HG02759 (cell line): ENCODE measurements at regions not wholly inside any gene's neighbourhood (a gene's known extent, or its start where the extent isn't known, plus 50 kb on each side); places are given as distances from the start of the nearest gene placed in this dataset.

Source experiments
- ATAC-seq: cut with Tn5 transposase; IDR thresholded peaks from one replicate; pipeline ENCODE4 v1.9.1; 2021; ENCODE audit warnings: mild to moderate bottlenecking, moderate library complexity; ENCODE audit not compliant: unreplicated experiment

DNA sequence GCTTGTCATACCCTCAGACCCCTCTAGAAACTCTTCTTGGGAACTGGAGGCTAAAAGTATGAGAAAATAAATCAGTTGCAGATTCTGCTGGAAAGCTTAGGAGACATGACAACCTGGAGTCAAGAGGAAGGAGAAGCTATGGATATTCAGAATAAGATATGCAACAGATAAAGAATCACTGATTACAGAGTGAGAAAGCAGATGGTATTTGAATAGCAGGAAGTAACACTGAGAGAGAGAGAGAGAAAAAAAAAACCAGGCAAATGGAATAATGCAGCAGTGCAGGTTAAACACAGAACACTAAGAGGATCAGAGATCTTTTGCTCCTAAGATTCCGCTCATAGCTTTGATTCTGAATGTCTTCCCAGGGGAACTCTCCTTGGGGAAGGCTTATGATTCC, 1284.1 kb upstream of the NXPH2 start:
- ATAC-seq: no peak

DNA sequence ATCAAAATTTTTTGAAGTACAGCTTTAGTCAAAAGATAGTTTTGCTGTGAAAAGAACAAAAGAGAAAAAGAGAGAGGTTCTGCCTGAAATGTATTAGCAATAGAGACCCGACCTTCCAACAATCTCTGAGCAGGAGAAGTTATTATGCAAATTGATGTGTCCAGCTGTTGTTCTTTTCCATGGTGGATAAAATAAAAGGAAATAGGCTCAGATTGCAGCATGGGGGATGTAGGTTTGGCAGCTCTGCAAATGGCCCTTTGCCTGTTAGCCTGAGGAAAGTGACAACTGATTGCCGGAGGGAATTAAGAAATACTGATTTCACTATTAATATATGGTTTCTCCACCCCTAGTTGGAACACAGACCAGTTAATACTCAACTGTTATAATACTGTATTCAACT, 1283.2 kb upstream of the NXPH2 start:
- ATAC-seq: no peak

DNA sequence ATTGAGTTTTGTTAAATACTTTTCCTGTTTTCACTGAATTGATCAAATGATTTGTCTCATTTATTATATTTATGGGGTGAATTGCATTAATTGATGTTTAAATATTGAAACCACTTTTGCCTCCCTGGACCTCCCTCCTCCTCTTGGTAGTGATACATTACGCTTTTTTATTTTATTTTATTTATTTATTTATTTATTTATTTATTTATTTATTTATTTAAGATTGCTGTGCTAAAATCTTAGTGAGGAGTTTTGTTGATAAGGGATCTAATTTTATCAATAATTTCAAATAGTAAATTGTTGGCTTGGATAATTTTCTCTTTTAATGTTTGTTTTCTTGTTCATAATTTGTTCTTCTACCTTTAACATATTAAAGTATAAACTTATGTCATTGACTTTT, 1281.0 kb upstream of the NXPH2 start:
- no peak for ATAC-seq

DNA sequence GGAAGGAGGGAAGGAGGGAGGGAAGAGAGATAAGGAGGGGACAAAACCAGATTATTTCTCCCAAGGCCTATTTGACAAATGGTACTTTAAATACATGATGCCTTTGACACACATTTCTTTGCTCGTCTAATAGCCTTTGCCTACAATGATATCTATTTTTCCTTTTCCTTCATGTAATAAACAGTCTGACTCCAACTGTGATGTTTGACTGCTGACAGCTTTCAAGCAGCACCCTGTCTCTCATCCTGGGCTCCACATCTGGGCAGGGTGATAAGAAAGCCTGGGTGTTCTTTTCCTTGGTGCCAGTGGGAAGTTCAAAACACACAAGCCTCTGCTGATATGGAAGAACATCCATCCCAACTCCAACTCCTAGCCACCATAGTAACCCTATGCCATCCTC, 1277.7 kb upstream of the NXPH2 start:
- no peak for ATAC-seq

GRCh38 chr2:140041811-140042210, 1261.6 kb upstream of the NXPH2 start:
- no peak for ATAC-seq

DNA sequence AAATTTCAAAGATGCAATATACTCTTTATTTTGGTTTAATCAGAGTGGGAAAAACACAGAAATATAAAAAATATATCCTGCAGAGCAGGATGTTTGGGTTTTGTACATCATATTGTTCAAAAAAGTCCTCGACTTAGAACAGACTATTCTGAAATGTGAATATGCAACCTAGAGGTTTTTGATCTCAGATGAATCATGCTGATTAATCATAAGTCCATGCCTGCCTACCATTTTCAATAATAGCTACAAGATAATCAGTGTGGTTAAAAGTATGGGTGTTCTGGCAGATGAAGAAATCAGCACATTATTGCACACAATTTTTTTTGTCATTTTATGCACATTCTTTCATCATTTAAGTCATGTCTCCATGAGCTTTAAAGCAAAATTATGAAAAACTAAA, 1261.0 kb upstream of the NXPH2 start:
- ATAC-seq: no peak

DNA sequence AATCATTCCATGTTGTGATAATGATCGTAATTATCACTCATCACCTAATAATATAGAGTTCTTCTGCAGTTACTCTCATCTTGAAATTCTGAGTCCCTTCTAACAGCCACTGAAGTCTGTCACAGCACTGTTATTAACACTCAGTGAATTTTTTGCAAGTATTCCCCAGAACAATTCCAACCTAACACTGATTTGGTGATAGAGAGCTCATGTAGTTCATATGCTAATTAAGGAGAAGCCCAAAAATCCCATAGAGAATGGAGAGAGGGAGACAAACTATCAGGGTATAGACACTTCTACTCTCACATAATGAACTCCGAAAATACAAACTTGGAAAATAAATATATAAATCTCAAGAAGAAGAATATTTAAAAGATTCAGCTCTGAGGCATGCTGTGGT, 1253.4 kb upstream of the NXPH2 start:
- ATAC-seq: no peak

DNA sequence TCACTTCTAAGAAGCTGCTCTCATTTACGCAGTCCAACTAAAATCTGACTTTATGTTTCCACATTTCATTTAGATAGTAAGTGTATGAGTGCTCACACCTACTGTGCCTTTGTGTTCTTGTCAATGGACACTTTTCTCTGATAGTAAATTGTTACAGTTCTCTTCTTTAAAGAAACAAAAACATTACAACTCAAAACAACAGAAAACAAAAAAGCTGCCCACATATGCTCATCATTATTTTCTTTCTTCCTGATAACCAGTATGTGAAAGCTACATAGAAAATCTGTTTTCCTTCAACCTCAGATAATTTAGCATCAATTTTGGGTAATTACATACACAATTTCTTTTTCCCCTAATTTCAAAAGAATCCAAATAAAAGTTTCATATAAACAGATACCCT, 1247.8 kb upstream of the NXPH2 start:
- no peak for ATAC-seq

DNA sequence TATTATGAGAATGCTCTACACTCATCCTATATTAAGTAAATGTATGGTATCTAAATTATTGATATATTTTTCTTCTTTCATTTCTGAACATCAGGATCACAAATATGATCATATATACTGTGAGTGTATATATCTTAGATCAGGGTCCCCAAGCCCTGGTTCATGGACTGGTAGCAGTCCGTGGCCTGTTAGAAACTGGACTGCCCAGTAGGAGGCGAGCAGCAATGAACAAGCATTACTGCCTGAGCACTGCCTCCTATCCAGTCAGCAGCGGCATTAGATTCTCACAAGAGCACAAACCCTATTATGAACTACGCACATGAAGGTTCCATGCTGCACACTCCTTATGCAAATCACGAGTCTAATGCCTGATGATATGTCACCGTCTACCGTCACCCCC, 1247.1 kb upstream of the NXPH2 start:
- no peak for ATAC-seq

DNA sequence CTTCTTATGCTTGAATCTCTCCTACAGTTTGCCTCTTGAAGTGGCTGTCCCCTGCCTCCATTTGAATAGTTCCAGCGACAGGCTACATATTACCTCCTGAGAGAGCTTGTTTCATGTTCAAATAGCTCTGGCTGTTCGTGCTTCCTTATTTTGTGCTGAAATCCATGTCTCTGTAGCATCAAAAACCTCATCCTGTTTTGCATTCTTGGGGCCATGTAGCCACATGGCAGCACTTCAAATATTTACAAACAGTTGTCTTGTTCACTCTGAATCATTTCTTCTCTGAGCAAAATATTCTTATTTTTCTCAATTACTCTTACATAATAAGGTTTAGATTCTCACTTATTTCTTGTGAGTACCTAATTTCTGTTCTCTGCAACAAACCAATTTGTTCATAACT, 1243.1 kb upstream of the NXPH2 start:
- ATAC-seq: no peak

DNA sequence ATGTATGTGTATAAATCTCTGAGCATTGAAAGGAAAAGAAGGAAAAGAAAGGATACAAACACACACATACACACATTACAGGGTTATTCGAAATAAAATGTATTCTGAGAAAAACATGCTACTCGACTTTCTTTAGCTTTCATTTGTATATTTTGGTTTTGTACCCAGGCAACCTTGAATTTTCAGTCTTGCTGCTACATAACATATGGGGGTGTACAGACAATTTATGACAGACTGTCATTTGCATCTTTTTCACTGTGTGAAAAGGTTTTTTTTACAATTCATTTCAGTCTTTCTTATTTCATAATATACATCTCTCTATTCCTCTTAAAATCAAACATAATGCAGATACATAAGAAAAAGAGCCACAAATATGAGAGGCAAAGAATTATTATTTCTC, 1238.4 kb upstream of the NXPH2 start:
- ATAC-seq: no peak

GRCh38 chr2:140014204-140014546, 1234.0 kb upstream of the NXPH2 start:
- no peak for ATAC-seq

GRCh38 chr2:140013545-140014203, 1233.5 kb upstream of the NXPH2 start:
- ATAC-seq: no peak

DNA sequence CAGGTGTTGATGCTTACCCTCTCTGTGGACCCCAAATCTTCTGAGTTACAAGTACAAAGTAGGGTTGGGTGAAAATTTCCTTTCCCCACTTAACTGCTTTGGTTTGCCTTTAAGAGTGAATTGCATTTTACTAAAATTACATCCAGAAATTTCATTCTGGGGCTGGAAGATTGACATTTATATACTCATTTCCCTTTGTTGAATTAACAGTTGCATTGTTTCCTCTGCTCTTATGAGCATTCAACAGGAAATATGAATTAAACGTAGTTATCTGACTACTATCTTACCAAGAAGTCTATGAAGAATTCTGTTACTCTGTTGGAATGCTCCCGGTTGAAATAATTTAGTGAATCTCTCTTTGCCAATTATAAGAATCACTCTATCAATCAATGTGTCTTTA, 1231.1 kb upstream of the NXPH2 start:
- ATAC-seq: no peak

DNA sequence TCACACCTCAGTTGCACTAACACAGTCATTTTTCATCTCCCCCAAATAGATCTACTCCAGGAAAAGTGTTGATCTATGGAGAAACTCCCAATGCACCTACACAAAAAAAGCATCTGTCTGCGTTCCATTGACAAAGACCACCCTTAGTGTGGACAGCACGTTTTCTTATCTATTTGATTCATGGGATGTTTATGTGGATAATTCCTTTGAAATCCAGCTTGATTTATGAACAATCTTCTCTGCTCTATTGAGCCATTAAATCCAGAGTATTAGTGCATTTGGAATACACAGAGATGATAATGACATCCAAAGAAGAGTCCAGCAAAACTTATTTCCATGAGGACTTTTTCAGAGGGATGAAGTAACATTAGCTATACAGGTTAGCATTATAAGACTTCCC, 1221.9 kb upstream of the NXPH2 start:
- no peak for ATAC-seq

GRCh38 chr2:139992711-139993345, 1212.6 kb upstream of the NXPH2 start:
- no peak for ATAC-seq

DNA sequence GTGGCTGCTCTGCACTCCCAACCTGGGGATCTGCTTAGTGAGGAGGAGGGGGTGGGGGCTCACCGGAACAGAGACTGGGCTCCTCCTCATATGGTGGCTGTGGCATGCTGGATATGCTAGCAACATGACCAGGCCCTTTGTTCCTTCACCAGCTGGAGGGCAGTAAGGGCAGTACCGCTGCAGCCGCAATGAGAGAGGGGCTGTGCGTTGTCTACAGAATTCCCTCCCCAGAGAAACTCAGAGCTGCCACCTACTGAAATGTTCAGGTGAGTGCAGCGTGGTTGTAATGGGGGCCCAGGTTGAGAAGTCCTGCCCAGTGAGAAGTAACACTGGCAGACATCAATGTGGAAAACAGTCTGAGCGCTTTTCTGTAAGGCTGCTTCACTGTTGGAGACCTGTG, 1211.9 kb upstream of the NXPH2 start:
- ATAC-seq: no peak

DNA sequence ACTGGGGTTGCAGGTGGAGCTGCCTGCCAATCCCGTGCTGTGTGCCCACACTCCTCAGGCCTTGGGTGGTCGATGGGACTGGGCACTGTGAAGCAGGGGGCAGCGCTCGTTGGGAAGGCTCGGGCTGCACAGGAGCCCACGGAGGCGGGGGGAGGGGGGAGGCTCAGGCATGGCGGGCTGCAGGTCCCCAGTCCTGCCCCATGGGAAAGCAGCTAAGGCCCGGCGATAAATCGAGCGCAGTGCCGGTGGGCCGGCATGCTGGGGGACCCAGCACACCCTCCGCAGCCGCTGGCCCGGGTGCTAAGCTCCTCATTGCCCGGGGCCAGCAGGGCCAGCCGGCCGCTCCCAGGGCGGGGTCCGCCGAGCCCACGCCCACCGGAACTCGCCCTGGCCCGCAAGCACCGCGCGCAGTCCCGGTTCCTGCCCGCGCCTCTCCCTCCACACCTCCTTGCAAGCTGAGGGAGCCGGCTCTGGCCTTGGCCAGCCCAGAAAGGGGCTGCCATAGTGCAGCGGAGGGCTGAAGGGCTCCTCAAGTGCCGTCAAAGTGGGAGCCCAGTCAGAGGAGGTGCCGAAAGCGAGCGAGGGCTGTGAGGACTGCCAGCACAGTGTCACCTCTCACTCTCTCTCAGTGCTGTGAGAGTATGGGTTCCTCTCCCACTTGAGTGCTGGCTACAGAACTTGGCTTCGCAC, 1210.6 kb upstream of the NXPH2 start:
- ATAC-seq: no peak

- no peak for ATAC-seq
Measured at GRCh38 chr2:139969323-139969722, 1189.1 kb upstream of the NXPH2 start.

- no peak for ATAC-seq
Measured at GRCh38 chr2:139968588-139968987, 1188.4 kb upstream of the NXPH2 start.

- ATAC-seq: no peak
Measured at GRCh38 chr2:139967665-139968064, 1187.5 kb upstream of the NXPH2 start.

GRCh38 chr2:139964721-139965440, 1184.7 kb upstream of the NXPH2 start:
- no peak for ATAC-seq
